SK-N-SH (cell line): ENCODE measurements at regions not wholly inside any gene's neighbourhood (a gene's known extent, or its start where the extent isn't known, plus 50 kb on each side); places are given as distances from the start of the nearest gene placed in this dataset.

Source experiments
- CTCF ChIA-PET: fragments of 300-600, 350-600 bp; formaldehyde crosslinking; extraction: SDS; loops from one replicate; lab custom pipeline; 2021; lab: Yijun Ruan, JAX
- POLR2A ChIA-PET: fragments of 350-600 bp; sonication (Branson Sonifier 250); formaldehyde crosslinking; extraction: SDS; loops from one replicate; lab custom pipeline; 2020; ENCODE audit warnings: antibody characterized with exemption, inconsistent platforms; lab: Yijun Ruan, JAX
- DNase-seq: peaks from one replicate; pipeline ENCODE4 v3.0.0; 2012
- H2AFZ ChIP-seq: fragments of 200-600 bp; sonication (generic); 2 replicates; pipeline ENCODE4 v1.8.1; 2016; ENCODE audit warnings: antibody characterized with exemption, mild to moderate bottlenecking, low read depth
- H3F3A ChIP-seq: fragments of 200-600 bp; sonication (generic); replicated peaks from 2 replicates; pipeline ENCODE3; 2016; ENCODE audit warnings: antibody characterized with exemption, mild to moderate bottlenecking; ENCODE audit not compliant: insufficient read depth
- H3K27ac ChIP-seq, 2 experiments: fragments of 200-500 bp in 1 of 2; fragments of 200-600 bp in 1 of 2; sonication (Bioruptor generic) in 1 of 2; sonication (generic), shearing (Covaris generic) in 1 of 2; 2 replicates each; pipeline versions ENCODE4 v1.5.1 to v1.6.1; 2014 to 2016; ENCODE audit warnings: low read depth in 2 of 2, inconsistent platforms in 1 of 2, low read length in 1 of 2, mild to moderate bottlenecking in 1 of 2, mixed read lengths in 1 of 2
- H3K27me3 ChIP-seq: fragments of 200-600 bp; sonication (generic), shearing (Covaris generic); 2 replicates; pipeline ENCODE4 v1.6.1; 2016; ENCODE audit warnings: mixed run types; ENCODE audit not compliant: insufficient read depth
- H3K36me3 ChIP-seq, 2 experiments: fragments of 200-500 bp in 1 of 2; fragments of 200-600 bp in 1 of 2; sonication (Bioruptor generic) in 1 of 2; sonication (generic) in 1 of 2; replicated peaks in 1 of 2; 2 replicates each; pipeline versions ENCODE3 to v1.5.1; 2014 to 2016; ENCODE audit warnings: low read length in 1 of 2, mild to moderate bottlenecking in 1 of 2; ENCODE audit not compliant: insufficient read depth in 2 of 2, control insufficient read depth in 1 of 2
- H3K4me1 ChIP-seq, 2 experiments: fragments of 200-500 bp in 1 of 2; fragments of 200-600 bp in 1 of 2; sonication (Bioruptor generic) in 1 of 2; sonication (generic), shearing (Covaris generic) in 1 of 2; 2 replicates each; pipeline versions ENCODE4 v1.5.1 to v1.6.1; 2014 to 2016; ENCODE audit warnings: low read depth in 1 of 2, low read length in 1 of 2, mixed run types in 1 of 2; ENCODE audit not compliant: insufficient read depth in 2 of 2, control insufficient read depth in 1 of 2
- H3K4me2 ChIP-seq: fragments of 200-600 bp; sonication (generic), shearing (Covaris generic); 2 replicates; pipeline ENCODE4 v1.6.1; 2017; ENCODE audit warnings: mixed run types
- H3K4me3 ChIP-seq, 2 experiments: fragments of 200-500 bp in 1 of 2; fragments of 200-600 bp in 1 of 2; sonication (Bioruptor generic) in 1 of 2; sonication (generic), shearing (Covaris generic) in 1 of 2; 2 replicates each; pipeline versions ENCODE4 v1.5.1 to v1.8.1; 2014 to 2016; ENCODE audit warnings: low read depth in 2 of 2, inconsistent platforms in 1 of 2, low read length in 1 of 2, mild to moderate bottlenecking in 1 of 2, mixed read lengths in 1 of 2, moderate library complexity in 1 of 2
- H3K79me2 ChIP-seq: fragments of 200-600 bp; sonication (generic); 2 replicates; pipeline ENCODE4 v1.8.1; 2017; ENCODE audit warnings: mild to moderate bottlenecking; ENCODE audit not compliant: insufficient read depth
- H3K9ac ChIP-seq: fragments of 200-600 bp; sonication (generic); 2 replicates; pipeline ENCODE4 v1.6.1; 2017; ENCODE audit warnings: mixed run types
- H3K9me2 ChIP-seq: fragments of 200-600 bp; sonication (generic); 2 replicates; pipeline ENCODE4 v1.6.1; 2017; ENCODE audit warnings: mixed run types
- H3K9me3 ChIP-seq: fragments of 200-600 bp; sonication (generic); 2 replicates; pipeline ENCODE4 v1.6.1; 2017; ENCODE audit warnings: mixed run types, mild to moderate bottlenecking, moderate library complexity
- H4K20me1 ChIP-seq: fragments of 200-600 bp; sonication (generic); 2 replicates; pipeline ENCODE4 v1.6.1; 2017; ENCODE audit warnings: mild to moderate bottlenecking, mixed run types; ENCODE audit not compliant: insufficient read depth
- CHD2 ChIP-seq: fragments of 150-350 bp; IDR thresholded peaks from 2 replicates; pipeline ENCODE4 v1.6.1; 2018; ENCODE audit warnings: low read length; ENCODE audit not compliant: partially characterized antibody
- EP300 ChIP-seq, 2 experiments: IDR thresholded peaks; 2 replicates each; pipeline versions ENCODE4 v1.4.0 to v1.6.1; 2012; ENCODE audit warnings: borderline replicate concordance in 1 of 2, low read depth in 1 of 2, low read length in 1 of 2
- FOSL2 ChIP-seq: IDR thresholded peaks from 2 replicates; pipeline ENCODE4 v1.4.0; 2012; ENCODE audit warnings: low read depth, mild to moderate bottlenecking, moderate library complexity, borderline replicate concordance
- FOXJ3 ChIP-seq: sonication (generic); formaldehyde crosslinking; IDR thresholded peaks from 2 replicates; pipeline ENCODE4 v1.5.1; 2020; ENCODE audit warnings: mild to moderate bottlenecking, missing genetic modification reagents
- GABPA ChIP-seq: IDR thresholded peaks from 2 replicates; pipeline ENCODE4 v1.4.0; 2012; ENCODE audit warnings: low read depth, mild to moderate bottlenecking
- GATA2 ChIP-seq: sonication (generic); formaldehyde crosslinking; IDR thresholded peaks from 2 replicates; pipeline ENCODE4 v1.5.0; 2020; ENCODE audit warnings: mild to moderate bottlenecking, missing genetic modification reagents
- MEF2A ChIP-seq: IDR thresholded peaks from 2 replicates; pipeline ENCODE4 v1.4.0; 2012; ENCODE audit warnings: low read depth, borderline replicate concordance
- NFIC ChIP-seq: IDR thresholded peaks from 2 replicates; pipeline ENCODE4 v1.4.0; 2012; ENCODE audit warnings: borderline replicate concordance
- NRF1 ChIP-seq: IDR thresholded peaks from 2 replicates; pipeline ENCODE4 v1.6.1; 2012; ENCODE audit warnings: low read depth, mild to moderate bottlenecking, low read length
- RAD21 ChIP-seq: IDR thresholded peaks from 2 replicates; pipeline ENCODE4 v1.6.1; 2012; ENCODE audit warnings: mild to moderate bottlenecking, low read length
- RCOR1 ChIP-seq: fragments of 150-350 bp; IDR thresholded peaks from 2 replicates; pipeline ENCODE4 v1.6.1; 2017; ENCODE audit warnings: antibody characterized with exemption, low read length
- RFX5 ChIP-seq: IDR thresholded peaks from 2 replicates; pipeline ENCODE4 v1.6.1; 2012; ENCODE audit warnings: mild to moderate bottlenecking, improper control_type of control experiment, low read length
- SMC3 ChIP-seq: IDR thresholded peaks from 2 replicates; pipeline ENCODE4 v1.6.1; 2012; ENCODE audit warnings: low read depth, low read length, improper control_type of control experiment
- TAF1 ChIP-seq: IDR thresholded peaks from 2 replicates; pipeline ENCODE4 v1.6.1; 2012; ENCODE audit warnings: low read depth, mild to moderate bottlenecking, low read length, moderate library complexity, borderline replicate concordance
- TCF12 ChIP-seq: IDR thresholded peaks from 2 replicates; pipeline ENCODE4 v1.4.0; 2012
- TEAD4 ChIP-seq: IDR thresholded peaks from 2 replicates; pipeline ENCODE4 v1.4.0; 2012; ENCODE audit warnings: mild to moderate bottlenecking, borderline replicate concordance; ENCODE audit not compliant: insufficient read depth
- WGBS: methylation state at CpG from one replicate; pipeline ENCODE4 v1.1.6; 2017; ENCODE audit warnings: low lambda C conversion rate; 5-methylcytosine and 5-hydroxymethylcytosine counted together
- TF ChIP-seq, protein P1 (sequence below): IDR thresholded peaks from 2 replicates; pipeline ENCODE4 v1.4.0; 2012; ENCODE audit warnings: low read depth, borderline replicate concordance
- TF ChIP-seq, protein P2 (sequence below): IDR thresholded peaks from 2 replicates; pipeline ENCODE4 v1.4.0; 2012; ENCODE audit warnings: low read depth, borderline replicate concordance
- TF ChIP-seq, protein P3 (sequence below): fragments of 150-350 bp; IDR thresholded peaks from 2 replicates; pipeline ENCODE4 v1.6.1; 2017; ENCODE audit warnings: antibody characterized with exemption, low read length, low read depth, borderline replicate concordance
- TF ChIP-seq, protein P4 (sequence below): IDR thresholded peaks from 2 replicates; pipeline ENCODE4 v1.6.1; 2012; ENCODE audit warnings: mild to moderate bottlenecking, low read depth, low read length, moderate library complexity

DNA sequence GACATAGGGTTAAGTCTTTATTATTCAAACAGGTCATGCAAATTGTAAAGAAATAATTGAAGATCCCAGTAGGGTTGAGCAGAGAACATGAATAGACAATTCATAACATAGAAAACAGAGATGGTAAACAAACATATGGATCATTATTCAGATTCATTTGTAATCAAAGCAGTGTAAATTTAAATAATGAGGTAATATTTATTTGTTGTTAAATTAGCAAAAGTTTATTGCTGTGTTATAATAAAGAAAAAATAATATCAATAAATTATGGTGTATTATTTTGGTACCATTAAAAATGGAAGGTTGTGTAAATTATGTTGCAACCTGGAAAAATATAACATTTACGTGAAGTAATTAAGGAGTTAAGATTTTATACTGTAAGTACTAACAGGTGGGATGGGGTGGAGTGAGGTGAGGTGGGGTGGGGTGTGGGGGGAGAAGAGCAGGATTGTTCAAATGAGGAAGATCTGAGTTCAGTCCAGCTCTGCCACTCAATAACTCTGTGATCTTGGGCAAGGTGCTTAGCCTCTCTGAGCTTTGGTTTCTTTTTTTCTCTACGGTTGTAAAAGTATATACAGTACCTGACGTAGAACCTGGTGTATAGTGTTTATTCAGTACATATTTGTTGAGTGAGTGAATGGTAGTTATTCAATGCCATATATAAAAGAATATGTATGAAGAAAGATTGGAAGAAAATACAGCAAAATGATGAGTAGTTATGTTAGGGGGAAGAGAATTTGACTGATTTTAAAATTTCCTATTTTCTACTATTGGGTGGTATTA is 140.3 kb upstream of the KIF26B start:
- H3F3A ChIP-seq: no peaks in the 10 kb centered on the region
- H3K79me2 ChIP-seq: no peaks in the 10 kb centered on the region
- no peak overlapping the region for H3K4me2 ChIP-seq

More for the DNA sequence above, 140.3 kb upstream of the KIF26B start:
- no peaks in the 10 kb centered on the region for H3K27me3 ChIP-seq
- ChIA-PET CTCF (interaction anchor here (1.9 kb wide), 1 partner anchor 28 kb away, joined by 6 read pairs; no protein-coding TSS in a partner anchor), POLR2A (no interaction called here)
- no peaks in the 10 kb centered on the region for H3K9me3 ChIP-seq
- H3K9ac ChIP-seq: no peak overlapping the region
- no peak overlapping the region for H3K4me3 ChIP-seq
- H2AFZ ChIP-seq: no peak overlapping the region
- H3K36me3 ChIP-seq: no peaks in the 10 kb centered on the region
- H3K27ac ChIP-seq: no peak overlapping the region
- peaks cover 0 to 7% of the 10 kb centered on the region in 2 experiments; a peak in 1 of 4 replicates for H3K4me1 ChIP-seq
- TF ChIP-seq SMC3 (no peak), NRF1 (no peak), FOSL2 (no peak), RCOR1 (no peak), RFX5 (no peak), MEF2A (no peak), TCF12 (no peak), TAF1 (no peak), GABPA (no peak), NFIC (no peak), GATA2 (CRISPR knock-in tag) (no peak), TEAD4 (no peak), FOXJ3 (no peak), CHD2 (no peak), EP300 (IDR thresholded peaks at IDR 0.05; ENCODE audit: borderline replicate concordance in 1 of 2, low read depth in 1 of 2, low read length in 1 of 2) (no peak), RAD21 (no peak)
- TF ChIP-seq, protein P1, sequence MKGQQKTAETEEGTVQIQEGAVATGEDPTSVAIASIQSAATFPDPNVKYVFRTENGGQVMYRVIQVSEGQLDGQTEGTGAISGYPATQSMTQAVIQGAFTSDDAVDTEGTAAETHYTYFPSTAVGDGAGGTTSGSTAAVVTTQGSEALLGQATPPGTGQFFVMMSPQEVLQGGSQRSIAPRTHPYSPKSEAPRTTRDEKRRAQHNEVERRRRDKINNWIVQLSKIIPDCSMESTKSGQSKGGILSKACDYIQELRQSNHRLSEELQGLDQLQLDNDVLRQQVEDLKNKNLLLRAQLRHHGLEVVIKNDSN: no peak
- TF ChIP-seq, protein P2, sequence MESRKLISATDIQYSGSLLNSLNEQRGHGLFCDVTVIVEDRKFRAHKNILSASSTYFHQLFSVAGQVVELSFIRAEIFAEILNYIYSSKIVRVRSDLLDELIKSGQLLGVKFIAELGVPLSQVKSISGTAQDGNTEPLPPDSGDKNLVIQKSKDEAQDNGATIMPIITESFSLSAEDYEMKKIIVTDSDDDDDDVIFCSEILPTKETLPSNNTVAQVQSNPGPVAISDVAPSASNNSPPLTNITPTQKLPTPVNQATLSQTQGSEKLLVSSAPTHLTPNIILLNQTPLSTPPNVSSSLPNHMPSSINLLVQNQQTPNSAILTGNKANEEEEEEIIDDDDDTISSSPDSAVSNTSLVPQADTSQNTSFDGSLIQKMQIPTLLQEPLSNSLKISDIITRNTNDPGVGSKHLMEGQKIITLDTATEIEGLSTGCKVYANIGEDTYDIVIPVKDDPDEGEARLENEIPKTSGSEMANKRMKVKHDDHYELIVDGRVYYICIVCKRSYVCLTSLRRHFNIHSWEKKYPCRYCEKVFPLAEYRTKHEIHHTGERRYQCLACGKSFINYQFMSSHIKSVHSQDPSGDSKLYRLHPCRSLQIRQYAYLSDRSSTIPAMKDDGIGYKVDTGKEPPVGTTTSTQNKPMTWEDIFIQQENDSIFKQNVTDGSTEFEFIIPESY: no peak
- TF ChIP-seq, protein P3, sequence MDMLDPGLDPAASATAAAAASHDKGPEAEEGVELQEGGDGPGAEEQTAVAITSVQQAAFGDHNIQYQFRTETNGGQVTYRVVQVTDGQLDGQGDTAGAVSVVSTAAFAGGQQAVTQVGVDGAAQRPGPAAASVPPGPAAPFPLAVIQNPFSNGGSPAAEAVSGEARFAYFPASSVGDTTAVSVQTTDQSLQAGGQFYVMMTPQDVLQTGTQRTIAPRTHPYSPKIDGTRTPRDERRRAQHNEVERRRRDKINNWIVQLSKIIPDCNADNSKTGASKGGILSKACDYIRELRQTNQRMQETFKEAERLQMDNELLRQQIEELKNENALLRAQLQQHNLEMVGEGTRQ: no peak
- TF ChIP-seq, protein P4, sequence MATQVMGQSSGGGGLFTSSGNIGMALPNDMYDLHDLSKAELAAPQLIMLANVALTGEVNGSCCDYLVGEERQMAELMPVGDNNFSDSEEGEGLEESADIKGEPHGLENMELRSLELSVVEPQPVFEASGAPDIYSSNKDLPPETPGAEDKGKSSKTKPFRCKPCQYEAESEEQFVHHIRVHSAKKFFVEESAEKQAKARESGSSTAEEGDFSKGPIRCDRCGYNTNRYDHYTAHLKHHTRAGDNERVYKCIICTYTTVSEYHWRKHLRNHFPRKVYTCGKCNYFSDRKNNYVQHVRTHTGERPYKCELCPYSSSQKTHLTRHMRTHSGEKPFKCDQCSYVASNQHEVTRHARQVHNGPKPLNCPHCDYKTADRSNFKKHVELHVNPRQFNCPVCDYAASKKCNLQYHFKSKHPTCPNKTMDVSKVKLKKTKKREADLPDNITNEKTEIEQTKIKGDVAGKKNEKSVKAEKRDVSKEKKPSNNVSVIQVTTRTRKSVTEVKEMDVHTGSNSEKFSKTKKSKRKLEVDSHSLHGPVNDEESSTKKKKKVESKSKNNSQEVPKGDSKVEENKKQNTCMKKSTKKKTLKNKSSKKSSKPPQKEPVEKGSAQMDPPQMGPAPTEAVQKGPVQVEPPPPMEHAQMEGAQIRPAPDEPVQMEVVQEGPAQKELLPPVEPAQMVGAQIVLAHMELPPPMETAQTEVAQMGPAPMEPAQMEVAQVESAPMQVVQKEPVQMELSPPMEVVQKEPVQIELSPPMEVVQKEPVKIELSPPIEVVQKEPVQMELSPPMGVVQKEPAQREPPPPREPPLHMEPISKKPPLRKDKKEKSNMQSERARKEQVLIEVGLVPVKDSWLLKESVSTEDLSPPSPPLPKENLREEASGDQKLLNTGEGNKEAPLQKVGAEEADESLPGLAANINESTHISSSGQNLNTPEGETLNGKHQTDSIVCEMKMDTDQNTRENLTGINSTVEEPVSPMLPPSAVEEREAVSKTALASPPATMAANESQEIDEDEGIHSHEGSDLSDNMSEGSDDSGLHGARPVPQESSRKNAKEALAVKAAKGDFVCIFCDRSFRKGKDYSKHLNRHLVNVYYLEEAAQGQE: no peak
- no peak for DNase-seq
- H4K20me1 ChIP-seq: no peaks in the 10 kb centered on the region
- 82% methylated on average over 3 of the region's 3 CpGs for WGBS
- no peaks in the 10 kb centered on the region for H3K9me2 ChIP-seq
